GM21367 (cell line): ENCODE measurements at regions not wholly inside any gene's neighbourhood (a gene's known extent, or its start where the extent isn't known, plus 50 kb on each side); places are given as distances from the start of the nearest gene placed in this dataset.

Experiments
- ATAC-seq: cut with Tn5 transposase; IDR thresholded peaks from one replicate; pipeline ENCODE4 v1.9.1; 2021; ENCODE audit not compliant: unreplicated experiment

DNA sequence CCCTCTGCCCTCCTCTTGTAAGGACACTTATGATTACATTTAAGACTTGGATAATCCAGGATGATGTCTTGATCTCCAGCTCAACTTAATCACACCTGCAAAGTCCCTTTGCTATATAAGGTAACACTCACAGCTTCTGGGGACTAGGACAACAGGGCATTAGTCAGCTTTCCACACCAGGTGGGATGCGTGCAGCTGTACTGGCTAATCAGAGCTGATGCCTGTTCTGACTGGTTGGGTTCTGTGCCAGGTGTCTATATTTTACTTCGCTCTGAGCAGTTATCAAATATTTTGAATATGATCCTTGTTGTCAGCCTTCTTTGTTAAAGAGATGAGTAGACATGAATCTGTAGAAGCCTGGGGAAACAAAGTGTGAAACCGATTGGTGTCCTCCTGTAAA lies 115.5 kb upstream of the ATP8B1 start:
- ATAC-seq, result no peak

DNA sequence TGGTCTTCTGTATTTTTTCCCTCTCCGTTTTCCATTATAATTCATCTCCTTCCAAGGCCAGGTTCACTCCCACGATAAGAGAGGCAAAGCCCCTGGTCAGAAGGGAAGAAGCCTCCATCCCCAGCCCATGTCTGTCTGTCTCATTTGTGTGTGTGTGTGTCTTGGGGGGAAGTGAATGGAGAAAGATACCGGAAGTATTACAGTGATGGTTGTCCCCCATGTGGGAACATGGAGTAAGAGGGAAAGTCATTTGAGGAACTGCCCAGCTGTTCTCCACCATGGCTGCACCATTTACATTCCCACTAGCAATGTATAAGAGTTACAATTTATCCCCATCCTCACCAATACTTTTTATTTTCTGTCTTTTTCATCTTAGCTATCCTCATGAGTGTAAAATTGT lies 113.6 kb upstream of the ATP8B1 start:
- no peak for ATAC-seq

DNA sequence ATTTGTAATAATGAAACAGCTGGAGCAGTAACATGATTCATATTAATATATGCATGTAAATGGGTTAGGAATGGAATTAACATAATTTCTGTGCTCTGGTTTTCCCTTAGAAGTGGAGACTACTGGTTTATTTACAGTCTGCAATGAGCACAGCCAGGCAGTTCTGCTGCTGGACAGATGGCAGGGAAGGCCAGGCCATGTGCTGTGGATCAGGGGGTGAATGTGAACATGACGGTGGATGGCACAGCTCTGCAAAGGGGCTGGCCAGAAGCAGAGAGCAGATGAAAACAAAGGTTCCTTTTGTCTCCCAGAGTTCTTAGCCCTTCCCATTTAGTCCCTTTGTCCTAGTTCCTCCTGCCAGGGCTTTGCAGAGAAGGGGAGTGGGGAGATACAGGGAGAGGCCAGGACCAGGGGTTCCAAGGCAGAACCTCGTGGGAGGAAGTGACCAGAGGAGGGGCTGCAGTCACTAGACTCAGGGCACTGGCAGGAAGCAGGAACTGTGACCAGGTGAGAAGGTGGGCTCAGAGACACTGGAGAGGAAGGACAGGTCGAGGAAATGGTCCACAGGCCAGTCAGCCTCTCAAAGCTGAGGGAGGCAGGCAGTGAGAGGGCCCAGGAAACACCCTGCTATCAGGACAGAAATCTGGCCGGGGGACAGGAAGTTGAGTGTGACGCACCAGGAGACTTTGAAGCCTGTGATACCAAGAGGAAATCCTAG lies 112.9 kb upstream of the ATP8B1 start:
- ATAC-seq, result no peak

DNA sequence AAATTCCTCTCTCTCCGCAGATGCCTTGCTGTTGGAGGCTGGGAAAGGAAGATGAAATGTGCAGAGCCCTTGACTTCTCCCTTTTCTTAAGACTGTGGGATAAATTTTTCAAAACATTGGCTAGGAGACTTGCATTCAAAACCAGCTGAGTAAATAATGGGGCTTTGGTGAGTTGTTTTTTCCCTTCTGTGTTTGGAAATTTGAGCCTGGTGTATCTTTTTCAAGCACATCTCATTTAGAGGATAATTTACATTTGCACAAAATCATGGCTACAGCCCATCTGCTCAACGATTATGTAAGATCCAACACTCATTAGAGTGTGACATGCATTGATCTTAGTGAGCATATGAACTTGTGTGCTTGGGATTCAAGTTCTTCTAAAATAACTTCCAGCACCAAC lies 112.1 kb upstream of the ATP8B1 start:
- no peak for ATAC-seq

DNA sequence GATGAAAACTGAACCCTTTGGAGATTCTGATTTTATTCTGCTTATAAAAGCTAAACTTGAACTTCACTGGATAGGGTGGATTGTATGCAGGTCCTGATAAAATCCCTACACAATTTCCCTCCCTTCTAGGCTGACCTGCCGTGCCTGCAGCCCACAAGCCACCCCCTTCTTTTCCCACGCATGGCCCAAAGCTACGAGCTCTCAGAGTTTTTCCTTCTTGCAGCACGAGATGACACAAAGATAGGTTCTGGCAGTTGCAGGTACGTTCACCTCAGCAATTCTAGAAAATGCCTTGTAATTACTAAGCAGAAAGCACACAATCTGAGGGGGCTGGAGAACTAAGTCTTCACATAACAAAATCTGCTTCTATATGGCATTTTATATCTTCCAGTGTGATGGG lies 110.6 kb upstream of the ATP8B1 start:
- ATAC-seq, result no peak

DNA sequence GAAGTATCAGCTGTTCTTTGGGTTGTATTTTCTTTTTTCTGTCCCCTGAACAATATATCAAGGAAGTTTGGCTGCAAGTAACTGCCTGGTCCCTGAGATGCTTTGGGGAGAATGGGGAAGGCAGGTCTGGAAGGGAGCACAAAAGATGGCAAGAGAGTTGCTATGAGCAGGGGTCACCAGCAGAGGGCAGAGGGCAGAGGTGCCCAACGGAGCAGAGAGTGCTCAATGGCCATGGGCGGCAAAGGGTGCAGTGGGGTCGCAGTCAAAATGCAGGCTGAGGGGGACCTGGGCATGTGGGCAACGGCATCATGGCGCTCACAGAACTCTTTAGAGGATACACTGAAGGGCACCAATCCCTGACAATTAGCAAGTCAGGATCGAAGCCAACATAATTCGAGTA lies 107.7 kb upstream of the ATP8B1 start:
- no peak for ATAC-seq

DNA sequence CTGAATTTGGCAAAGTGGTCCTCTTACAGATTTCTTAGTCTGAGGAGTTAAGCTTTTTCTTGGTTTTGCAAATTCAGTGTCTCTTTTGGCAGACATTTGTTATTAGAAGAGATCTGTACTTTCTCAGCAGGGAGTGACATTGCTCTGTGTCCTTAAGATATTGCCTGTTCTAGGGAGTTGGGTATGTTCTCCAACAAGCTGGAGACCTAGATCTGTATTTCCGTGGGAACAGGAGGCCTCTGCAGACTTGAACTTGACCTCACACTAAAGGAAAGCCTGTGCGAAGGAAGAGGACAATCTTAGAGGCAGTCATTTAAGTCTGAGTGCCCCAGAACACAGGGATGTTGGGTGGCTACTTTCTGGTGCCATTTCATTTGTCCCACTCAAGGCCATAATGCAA lies 107.0 kb upstream of the ATP8B1 start:
- no peak for ATAC-seq

DNA sequence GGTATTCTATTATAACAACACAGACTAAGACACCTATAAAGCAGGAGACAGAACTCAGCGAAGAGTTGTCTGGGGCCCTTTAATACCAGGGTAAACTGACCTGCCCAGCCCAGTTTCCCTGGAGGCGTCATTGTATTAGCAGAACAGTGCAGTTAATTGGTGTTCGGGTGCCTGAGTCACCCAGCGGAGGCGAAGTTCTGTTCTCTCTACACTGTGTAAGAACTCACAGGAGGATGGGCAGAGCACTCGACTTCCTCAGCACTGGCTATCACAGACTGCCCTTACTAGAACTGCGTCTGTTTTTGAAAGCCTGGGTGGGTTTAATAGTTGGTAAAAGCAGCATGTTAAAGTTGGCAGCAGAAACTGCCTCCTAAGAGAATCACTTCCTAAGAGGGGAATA lies 106.5 kb upstream of the ATP8B1 start:
- no peak for ATAC-seq

DNA sequence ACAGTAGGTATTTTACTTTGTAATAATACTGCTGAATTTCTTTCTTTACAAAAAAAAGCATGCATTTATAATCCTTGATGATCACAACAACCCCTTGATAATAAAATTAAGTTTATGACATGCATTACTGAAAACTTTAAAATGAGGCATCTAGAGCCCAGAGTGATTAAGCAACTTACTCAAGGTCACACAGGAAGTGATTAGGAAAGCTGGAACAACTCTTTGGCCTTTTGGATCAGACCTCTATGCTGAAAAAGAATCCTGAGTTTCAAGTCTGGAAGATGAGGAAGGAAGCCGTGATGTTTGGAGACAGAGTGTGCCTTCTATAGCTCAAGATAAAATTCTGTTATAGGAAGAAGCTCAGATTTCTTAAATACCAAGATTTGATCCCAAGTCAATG lies 105.0 kb upstream of the ATP8B1 start:
- ATAC-seq, result no peak

DNA sequence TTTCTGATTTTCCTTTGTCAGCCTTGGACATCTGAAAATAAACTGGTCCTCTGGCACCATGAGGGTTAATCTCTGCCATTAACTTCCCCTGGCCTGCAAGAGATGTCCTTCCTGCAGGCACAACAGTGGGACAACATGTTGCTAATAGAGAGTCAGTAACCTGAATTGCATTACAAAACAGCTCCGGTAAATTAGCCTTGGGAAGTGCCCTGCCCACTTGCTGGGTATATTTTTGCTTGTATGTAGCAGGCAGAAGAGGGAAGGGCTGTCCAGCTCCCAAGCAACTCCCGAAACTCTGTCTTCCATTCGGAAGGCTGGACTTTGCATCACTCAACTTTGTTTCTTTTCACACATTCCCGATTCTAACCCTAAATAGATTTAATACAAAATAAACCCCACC lies 104.4 kb upstream of the ATP8B1 start:
- ATAC-seq, result no peak

DNA sequence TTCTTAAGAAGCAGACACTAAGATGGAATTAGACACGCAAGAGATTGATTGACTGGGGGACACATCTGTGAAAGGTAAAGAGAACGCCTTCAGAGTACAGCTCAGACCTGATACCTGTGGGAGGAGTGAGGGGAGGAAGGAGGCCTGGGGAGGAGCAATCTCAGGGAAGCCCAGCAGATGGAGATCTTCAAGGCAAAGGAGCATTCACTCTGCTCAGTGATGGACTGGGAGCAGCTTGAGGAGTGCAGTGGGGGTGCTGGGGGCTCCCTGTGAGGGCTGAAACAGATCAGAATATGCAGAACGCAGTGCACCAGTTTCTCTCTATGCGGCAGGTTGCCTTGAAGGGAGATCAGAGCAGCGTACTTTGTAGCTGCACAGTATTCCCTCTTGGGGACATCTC lies 103.7 kb upstream of the ATP8B1 start:
- no peak for ATAC-seq

DNA sequence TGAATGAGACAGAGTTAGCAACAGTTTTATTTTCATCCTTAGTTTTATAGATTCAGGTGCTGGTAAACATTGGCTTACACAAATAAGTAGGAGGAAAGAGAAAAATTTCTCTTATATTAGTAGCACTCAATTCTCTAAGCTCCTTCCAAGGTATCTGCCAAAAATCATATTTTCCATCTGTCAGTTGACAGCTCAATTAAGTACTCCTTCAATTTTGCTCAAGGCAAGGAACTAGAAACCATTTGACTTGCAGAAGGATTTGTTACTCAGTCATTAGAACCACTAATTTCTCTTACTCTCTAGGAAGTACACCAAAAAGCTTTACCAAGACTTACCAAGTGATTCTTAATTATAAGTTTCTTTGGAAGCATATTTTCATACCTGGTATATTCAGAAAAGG lies 101.4 kb upstream of the ATP8B1 start:
- ATAC-seq, result no peak

DNA sequence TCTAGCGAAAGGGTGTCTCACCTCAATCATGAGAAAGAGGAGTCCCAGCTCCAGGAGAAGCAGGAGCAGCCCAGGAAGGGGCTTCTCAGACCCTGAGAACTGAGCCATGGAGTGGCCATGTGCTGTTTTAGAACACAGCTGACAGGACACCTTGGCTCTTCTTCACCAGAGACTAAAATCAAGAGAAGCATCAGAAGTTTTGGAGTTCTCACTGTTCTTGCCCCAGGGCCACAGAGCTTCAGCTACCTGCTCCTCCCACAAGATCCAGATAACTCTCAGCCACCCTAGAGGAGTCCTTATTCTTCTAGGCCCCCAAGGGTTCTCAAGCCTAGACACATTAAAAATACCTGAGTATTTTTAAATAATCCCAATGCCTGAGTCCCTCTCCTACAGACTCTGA lies 99.6 kb upstream of the ATP8B1 start:
- ATAC-seq, result no peak

DNA sequence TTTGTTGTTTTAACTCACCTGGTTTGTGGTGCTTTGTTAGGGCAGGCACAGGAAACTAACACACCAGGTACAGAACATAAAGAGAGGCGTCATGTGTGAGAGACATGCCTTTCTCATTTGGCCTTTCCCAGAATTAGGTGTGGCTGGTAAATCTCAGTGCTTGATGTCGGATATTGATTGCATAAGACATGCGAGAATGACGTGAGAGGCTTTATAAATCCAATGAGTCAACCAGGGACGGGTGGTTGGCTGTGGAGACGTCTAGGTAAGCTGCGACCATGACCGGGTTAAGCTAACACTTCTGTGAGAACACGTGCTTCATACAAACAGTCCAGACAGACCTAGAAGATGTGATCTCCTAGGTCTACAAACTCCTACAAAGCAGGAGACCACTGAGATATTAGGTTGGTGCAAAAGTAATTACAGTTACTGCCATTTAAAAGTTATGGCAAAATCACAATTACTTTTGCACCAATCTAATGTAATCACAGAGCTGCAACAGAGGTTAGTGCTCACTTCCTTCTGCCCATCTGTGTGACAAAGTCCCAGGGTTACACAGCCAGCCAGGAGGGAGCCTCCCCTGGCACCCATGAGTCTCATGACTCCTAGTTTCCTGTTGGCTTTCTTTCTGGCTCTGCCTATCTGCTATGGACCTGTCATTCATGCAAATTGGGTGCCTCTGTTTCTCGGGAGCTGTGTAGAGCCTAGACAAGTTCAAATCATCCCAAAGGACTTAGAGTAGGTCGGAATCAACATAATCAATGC lies 98.9 kb upstream of the ATP8B1 start:
- ATAC-seq, result no peak

DNA sequence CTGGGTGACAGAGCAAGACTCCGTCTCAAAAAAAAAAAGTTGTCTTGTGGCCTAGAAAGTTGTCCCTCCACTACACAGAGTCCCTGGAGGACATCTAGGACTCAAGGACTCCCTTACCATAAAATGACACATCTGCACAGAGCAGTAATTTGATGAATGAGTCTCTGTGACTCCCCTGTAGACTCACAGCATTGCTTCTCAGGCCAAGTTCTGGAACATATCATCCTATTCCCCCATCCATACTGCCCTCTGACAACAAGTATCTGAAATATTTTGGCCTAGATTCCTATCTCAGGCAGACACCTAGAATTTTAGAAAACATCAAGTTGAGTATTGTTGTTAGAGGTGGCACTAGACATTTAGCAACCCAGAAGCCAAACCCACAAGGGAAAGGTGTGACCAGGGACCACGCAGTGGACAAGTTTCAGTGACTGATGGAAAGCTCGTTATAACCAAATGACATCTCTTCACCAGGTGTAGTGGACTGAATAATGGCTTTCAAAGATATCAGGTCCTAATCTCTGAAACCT lies 97.9 kb upstream of the ATP8B1 start:
- ATAC-seq, result no peak

DNA sequence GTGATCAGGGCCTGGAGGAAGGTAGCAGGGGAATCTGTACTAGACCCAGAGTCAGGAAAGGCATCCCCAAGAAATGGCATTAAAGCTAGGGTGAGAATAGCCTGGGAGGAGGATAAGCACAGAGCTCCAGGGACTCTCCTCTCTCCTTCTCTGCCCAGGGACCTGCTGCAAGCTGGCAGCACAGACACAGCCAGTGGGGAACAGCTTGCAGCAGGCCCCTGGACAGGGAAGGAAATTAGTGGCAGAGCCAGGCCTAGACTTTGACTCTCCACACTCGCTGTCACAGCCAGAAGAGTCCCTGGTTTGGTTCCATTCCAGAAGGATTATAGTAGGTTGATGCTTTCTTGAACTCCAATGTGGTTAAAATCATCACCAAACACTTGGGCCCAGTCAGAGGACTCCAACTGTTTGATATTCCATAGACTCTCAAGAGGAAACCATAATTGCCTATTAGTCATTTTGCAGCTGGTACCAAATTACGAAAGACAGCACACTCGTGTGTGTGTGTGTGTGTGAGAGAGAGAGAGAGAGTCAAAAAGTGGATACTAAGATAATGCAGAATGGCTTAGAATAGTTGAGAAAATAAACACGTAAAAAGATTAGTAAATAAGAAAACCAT lies 95.5 kb upstream of the ATP8B1 start:
- ATAC-seq, result no peak

DNA sequence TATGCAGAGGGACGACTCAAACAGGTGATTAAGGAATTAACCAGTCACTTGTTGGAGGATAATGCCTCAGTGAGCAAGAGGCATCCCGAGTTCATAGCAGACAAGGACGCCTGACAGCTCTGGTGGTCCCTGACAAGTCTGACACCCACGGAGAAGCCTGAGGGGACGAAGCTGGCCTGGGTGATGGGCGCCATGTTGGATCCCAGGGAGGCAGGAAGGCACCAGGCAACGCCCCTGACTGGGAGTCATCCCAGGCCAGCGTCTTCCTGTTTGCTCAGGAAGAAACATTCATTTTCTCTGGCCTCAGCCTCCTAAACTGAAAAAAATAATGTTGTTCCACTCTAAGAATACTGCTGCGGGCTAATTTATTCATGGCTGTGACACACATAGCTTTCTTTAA lies 92.1 kb upstream of the ATP8B1 start:
- no peak for ATAC-seq

DNA sequence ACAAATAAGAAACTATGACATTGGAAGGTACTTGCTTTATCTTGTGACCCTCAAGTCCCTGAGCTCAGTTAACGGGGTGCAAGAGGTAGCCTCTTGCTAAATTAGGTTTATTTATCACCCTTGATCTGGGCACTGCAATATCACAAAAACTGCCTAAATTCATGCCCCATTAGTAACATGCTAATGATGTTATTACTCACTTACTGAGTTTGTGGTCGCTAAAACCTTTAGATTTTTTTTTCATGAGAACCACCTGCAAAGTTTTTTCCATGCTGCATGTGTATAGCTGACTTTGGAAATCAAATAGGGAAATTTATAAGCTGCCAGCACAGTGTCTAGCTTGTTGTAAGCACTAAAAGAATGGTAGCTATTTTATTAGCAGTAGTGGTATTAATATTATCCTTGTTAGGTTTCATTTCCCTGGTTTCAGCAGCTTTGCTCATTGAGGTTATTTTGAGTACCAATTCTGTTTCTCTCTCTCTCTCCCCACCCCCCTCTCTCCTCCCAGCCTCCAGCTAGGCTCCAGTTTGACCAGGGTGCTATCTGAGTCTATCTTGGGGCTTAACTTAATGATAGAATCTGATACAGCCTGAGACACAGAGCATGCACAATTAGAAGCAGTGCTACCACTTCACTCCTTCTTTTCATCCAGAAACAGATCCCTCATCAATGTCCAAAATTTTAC lies 88.7 kb upstream of the ATP8B1 start:
- ATAC-seq, result no peak

DNA sequence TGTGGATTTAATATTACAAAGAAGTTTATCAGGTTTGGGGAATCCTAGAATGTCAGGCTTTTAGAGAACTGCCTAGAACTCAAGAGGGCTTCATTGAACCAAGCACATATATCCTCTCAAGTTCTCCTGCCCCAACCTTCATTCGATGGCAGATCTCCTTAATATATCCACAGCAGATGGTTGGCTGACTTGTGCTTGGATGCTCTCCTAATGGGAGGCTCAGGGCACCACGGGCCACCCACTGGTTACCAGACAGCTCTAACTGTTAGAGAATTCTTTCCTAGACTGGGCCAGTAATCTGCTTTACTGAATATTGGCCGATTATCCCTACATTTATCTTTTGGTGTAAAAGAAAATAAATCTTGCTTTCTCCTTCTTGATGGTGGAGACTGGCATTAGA lies 87.2 kb upstream of the ATP8B1 start:
- ATAC-seq, result no peak

DNA sequence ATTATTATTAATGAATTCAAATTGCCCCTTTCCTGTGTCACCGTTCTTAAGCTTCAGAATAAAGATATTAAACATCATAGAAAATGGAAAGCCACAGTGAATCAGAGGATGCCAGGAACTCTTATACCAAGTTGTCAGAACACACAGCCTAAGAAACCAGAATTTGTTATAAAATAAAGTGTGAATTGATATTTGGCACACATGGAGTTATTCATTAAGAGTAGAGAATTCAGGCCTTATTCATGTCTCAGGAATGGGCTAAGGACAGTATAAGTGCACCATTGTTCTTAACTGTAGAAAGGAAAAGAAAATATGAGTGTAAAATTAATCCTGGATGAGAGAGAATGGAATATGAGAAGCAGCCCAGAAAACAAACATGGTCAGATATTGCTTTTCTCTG lies 86.7 kb upstream of the ATP8B1 start:
- no peak for ATAC-seq

DNA sequence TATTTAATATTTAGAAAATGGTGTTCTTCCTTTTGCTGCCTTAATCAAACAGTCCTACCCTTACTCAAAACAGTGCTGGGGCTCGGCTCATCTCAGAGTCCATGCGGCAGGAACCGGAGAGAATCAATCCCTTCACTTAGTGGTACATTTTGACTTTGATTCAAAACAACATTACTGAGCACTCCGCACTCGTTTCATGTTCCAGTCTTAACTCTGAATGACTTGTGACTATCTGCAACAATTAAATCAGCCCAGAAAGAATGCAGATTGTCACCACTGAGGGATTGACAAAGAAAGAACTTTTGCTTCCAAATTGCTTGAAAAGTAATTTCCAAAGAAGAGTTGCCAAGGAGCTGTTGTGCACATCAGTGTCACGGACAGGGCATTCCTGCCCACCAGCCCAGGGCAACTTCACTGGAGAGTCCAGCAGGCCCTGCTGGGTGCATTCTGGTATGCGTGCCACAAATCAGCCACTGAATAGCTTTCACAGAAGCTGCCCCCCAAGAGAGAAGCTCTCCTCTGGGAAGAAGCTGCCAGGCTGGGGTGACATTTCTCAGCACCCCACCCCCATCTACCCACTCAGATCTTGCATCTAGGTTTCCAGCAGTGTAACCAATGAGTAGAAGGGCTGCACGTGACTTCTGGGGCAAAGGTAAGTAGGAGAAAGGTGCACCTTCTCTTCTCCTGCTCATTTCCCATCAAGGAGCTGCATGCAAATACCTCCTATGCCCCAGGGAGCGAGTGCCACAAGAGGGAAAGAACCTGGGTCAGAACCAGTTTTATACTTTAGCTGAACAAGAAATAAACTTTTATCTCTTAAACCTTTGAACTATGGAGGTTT lies 84.6 kb upstream of the ATP8B1 start:
- ATAC-seq, result no peak
